HEK293 (cell line): ENCODE measurements at regions not wholly inside any gene's neighbourhood (a gene's known extent, or its start where the extent isn't known, plus 50 kb on each side); places are given as distances from the start of the nearest gene placed in this dataset.

Experiments
- FEZF1 ChIP-seq: fragments of 450-650 bp; formaldehyde crosslinking; IDR thresholded peaks from 2 replicates; pipeline ENCODE4 v1.5.1; 2016; ENCODE audit warnings: missing biosample characterization, missing genetic modification characterization
- PRDM2 ChIP-seq: fragments of 450-650 bp; formaldehyde crosslinking; IDR thresholded peaks from 2 replicates; pipeline ENCODE4 v1.5.1; 2016; ENCODE audit warnings: missing biosample characterization, missing genetic modification characterization, borderline replicate concordance
- YY2 ChIP-seq: fragments of 450-650 bp; formaldehyde crosslinking; IDR thresholded peaks from 2 replicates; pipeline ENCODE4 v1.5.1; 2016; ENCODE audit warnings: missing biosample characterization, missing genetic modification characterization
- ZBTB49 ChIP-seq: fragments of 450-650 bp; formaldehyde crosslinking; IDR thresholded peaks from 2 replicates; pipeline ENCODE4 v1.5.1; 2016; ENCODE audit warnings: missing biosample characterization, missing genetic modification characterization, low read depth
- ZNF169 ChIP-seq: fragments of 450-650 bp; formaldehyde crosslinking; IDR thresholded peaks from 2 replicates; pipeline ENCODE4 v1.5.1; 2016; ENCODE audit warnings: missing biosample characterization, missing genetic modification characterization
- ZNF221 ChIP-seq: fragments of 450-650 bp; formaldehyde crosslinking; IDR thresholded peaks from 2 replicates; pipeline ENCODE4 v1.5.1; 2017; ENCODE audit warnings: missing biosample characterization, missing genetic modification characterization, borderline replicate concordance
- ZNF274 ChIP-seq, 2 experiments: fragments of 200-500 bp in 1 of 2; fragments of 450-650 bp in 1 of 2; sonication (Bioruptor generic) in 1 of 2; formaldehyde crosslinking in 1 of 2; IDR thresholded peaks; 2 replicates each; pipeline versions ENCODE4 v1.5.1 to v1.6.1; 2014 to 2016; ENCODE audit warnings: borderline replicate concordance in 1 of 2, inconsistent platforms in 1 of 2, low read length in 1 of 2, missing biosample characterization in 1 of 2, missing genetic modification characterization in 1 of 2
- ZNF280D ChIP-seq: fragments of 450-650 bp; formaldehyde crosslinking; IDR thresholded peaks from 2 replicates; pipeline ENCODE4 v1.5.1; 2016; ENCODE audit warnings: missing biosample characterization, missing genetic modification characterization
- ZNF341 ChIP-seq: fragments of 450-650 bp; formaldehyde crosslinking; IDR thresholded peaks from 2 replicates; pipeline ENCODE4; 2016; ENCODE audit warnings: low read depth, missing biosample characterization, missing genetic modification characterization
- ZNF394 ChIP-seq: fragments of 450-650 bp; formaldehyde crosslinking; IDR thresholded peaks from 2 replicates; pipeline ENCODE4 v1.5.1; 2016; ENCODE audit warnings: missing biosample characterization, missing genetic modification characterization, mild to moderate bottlenecking, moderate library complexity, borderline replicate concordance
- ZNF510 ChIP-seq: fragments of 450-650 bp; formaldehyde crosslinking; IDR thresholded peaks from 2 replicates; pipeline ENCODE4 v1.5.1; 2018; ENCODE audit warnings: mild to moderate bottlenecking, missing genetic modification characterization, missing biosample characterization; ENCODE audit not compliant: insufficient replicate concordance
- ZNF521 ChIP-seq: fragments of 450-650 bp; formaldehyde crosslinking; IDR thresholded peaks from 2 replicates; pipeline ENCODE4 v1.5.1; 2017; ENCODE audit warnings: missing biosample characterization, mild to moderate bottlenecking, missing genetic modification characterization
- ZNF621 ChIP-seq: fragments of 450-650 bp; formaldehyde crosslinking; IDR thresholded peaks from 2 replicates; pipeline ENCODE4 v1.5.1; 2017; ENCODE audit warnings: missing biosample characterization, missing genetic modification characterization
- ZNF658 ChIP-seq: fragments of 450-650 bp; formaldehyde crosslinking; IDR thresholded peaks from 2 replicates; pipeline ENCODE4; 2016; ENCODE audit warnings: missing biosample characterization, missing genetic modification characterization
- ZNF670 ChIP-seq: fragments of 450-650 bp; formaldehyde crosslinking; IDR thresholded peaks from 2 replicates; pipeline ENCODE4 v1.5.1; 2016; ENCODE audit warnings: missing biosample characterization, missing genetic modification characterization, low read depth
- ZNF707 ChIP-seq: fragments of 450-650 bp; formaldehyde crosslinking; IDR thresholded peaks from 2 replicates; pipeline ENCODE4 v1.5.1; 2016; ENCODE audit warnings: missing biosample characterization, missing genetic modification characterization
- ZNF747 ChIP-seq: fragments of 450-650 bp; formaldehyde crosslinking; IDR thresholded peaks from 2 replicates; pipeline ENCODE4 v1.5.1; 2016; ENCODE audit warnings: missing biosample characterization, missing genetic modification characterization
- ZNF843 ChIP-seq: fragments of 450-650 bp; formaldehyde crosslinking; IDR thresholded peaks from 2 replicates; pipeline ENCODE4 v1.5.1; 2016; ENCODE audit warnings: missing biosample characterization, missing genetic modification characterization
- TF ChIP-seq, protein P1 (sequence below): fragments of 450-650 bp; formaldehyde crosslinking; IDR thresholded peaks from 2 replicates; pipeline ENCODE4 v1.5.1; 2016; ENCODE audit warnings: missing biosample characterization, missing genetic modification characterization
- TF ChIP-seq, protein P2 (sequence below): fragments of 450-650 bp; IDR thresholded peaks from 2 replicates; pipeline ENCODE4 v1.5.1; 2018; ENCODE audit warnings: missing biosample characterization, mild to moderate bottlenecking, missing genetic modification characterization

DNA sequence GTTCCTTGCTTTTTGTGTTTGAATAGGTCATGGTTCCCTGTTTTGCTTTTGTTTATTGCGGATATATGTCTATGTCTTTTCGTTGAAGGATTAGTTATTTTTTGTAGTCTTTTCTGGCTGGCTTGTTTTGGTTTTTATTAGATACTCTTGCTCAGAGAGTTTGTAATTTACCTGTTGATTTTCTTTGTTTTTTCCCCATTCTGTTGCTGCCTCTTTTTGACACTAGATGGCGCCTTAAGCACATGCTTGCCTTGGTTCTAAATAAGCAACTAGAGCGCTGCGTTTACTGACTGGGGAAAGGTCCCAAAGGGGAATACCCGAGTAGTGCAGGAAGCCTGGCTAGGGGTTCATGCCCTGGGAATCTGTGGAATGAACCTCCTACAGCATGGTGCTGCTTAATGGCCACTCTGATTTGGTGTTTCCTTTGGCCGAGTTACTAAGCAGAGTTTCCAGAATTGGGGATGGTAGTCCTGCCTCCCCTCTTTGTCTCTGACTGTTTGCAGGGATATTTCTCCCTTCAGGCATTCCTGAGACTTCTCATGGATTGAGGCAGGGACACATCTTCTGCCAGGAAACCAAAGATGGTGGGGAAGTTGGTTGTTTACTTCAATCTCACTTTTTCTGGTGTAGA is 143.2 kb downstream of the PTPRU start (continued):
- TF ChIP-seq PRDM2 (no peak), ZNF510 (peak; percentile 42), ZNF341 (no peak), ZBTB49 (tag by site-specific recombination) (no peak), ZNF621 (no peak), ZNF274 (IDR thresholded peaks at IDR 0.05; ENCODE audit: low read length) (no peak), ZNF274 (tag by site-specific recombination; IDR thresholded peaks at IDR 0.05; ENCODE audit: borderline replicate concordance) (no peak), ZNF747 (no peak), ZNF521 (no peak), FEZF1 (no peak), ZNF169 (tag by site-specific recombination) (no peak), ZNF670 (tag by site-specific recombination) (no peak), ZNF394 (tag by site-specific recombination) (peak; percentile 30; the same call in 1 of the 2 replicates), ZNF280D (tag by site-specific recombination) (peak; percentile 100), YY2 (tag by site-specific recombination) (no peak), ZNF658 (tag by site-specific recombination) (no peak), ZNF707 (tag by site-specific recombination) (no peak), ZNF843 (tag by site-specific recombination) (0 out of 2 replicates have a peak, but pooled peaks have one; percentile 24), ZNF221 (tag by site-specific recombination) (no peak)
- TF ChIP-seq, protein P1, sequence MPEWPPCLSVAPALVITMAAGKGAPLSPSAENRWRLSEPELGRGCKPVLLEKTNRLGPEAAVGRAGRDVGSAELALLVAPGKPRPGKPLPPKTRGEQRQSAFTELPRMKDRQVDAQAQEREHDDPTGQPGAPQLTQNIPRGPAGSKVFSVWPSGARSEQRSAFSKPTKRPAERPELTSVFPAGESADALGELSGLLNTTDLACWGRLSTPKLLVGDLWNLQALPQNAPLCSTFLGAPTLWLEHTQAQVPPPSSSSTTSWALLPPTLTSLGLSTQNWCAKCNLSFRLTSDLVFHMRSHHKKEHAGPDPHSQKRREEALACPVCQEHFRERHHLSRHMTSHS (tag by site-specific recombination), result no peak
- TF ChIP-seq, protein P2, sequence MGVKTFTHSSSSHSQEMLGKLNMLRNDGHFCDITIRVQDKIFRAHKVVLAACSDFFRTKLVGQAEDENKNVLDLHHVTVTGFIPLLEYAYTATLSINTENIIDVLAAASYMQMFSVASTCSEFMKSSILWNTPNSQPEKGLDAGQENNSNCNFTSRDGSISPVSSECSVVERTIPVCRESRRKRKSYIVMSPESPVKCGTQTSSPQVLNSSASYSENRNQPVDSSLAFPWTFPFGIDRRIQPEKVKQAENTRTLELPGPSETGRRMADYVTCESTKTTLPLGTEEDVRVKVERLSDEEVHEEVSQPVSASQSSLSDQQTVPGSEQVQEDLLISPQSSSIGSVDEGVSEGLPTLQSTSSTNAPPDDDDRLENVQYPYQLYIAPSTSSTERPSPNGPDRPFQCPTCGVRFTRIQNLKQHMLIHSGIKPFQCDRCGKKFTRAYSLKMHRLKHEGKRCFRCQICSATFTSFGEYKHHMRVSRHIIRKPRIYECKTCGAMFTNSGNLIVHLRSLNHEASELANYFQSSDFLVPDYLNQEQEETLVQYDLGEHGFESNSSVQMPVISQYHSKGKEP (tag by site-specific recombination), result no peak
- TF ChIP-seq, all 188 proteins: peak for 60
